PC-9 (cell line): ENCODE measurements at regions not wholly inside any gene's neighbourhood (a gene's known extent, or its start where the extent isn't known, plus 50 kb on each side); places are given as distances from the start of the nearest gene placed in this dataset.

Experiments used
- EZH2 ChIP-seq: fragments of 200-600 bp; sonication (generic); IDR thresholded peaks from 2 replicates; pipeline ENCODE4 v1.8.0; 2017; ENCODE audit warnings: antibody characterized with exemption, low read depth
- TF ChIP-seq, protein P1 (sequence below): fragments of 200-600 bp; sonication (generic); conservative IDR thresholded peaks from 2 replicates; pipeline ENCODE4 v1.6.1; 2017; ENCODE audit warnings: mixed run types, antibody characterized with exemption, mild to moderate bottlenecking, moderate library complexity

DNA sequence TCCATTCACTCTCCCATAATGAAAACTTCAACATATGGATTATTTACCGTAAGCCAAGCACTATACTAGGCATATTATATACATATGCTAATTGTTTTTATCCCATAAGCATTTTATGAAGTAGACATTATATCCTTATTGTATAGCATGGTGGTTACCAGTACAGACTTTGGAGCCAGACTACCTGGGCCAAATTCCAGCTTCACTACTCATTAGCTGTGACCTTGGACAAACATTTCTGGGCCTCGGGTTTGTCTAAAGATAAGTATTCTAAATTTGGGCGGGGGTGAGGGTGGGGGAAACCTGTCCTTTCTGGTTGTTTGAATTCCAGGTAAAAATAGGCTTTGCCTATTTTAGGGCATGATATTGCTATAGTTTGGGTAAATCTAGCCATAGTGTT is 66.5 kb upstream of the P2RY1 start:
- TF ChIP-seq, protein P1, sequence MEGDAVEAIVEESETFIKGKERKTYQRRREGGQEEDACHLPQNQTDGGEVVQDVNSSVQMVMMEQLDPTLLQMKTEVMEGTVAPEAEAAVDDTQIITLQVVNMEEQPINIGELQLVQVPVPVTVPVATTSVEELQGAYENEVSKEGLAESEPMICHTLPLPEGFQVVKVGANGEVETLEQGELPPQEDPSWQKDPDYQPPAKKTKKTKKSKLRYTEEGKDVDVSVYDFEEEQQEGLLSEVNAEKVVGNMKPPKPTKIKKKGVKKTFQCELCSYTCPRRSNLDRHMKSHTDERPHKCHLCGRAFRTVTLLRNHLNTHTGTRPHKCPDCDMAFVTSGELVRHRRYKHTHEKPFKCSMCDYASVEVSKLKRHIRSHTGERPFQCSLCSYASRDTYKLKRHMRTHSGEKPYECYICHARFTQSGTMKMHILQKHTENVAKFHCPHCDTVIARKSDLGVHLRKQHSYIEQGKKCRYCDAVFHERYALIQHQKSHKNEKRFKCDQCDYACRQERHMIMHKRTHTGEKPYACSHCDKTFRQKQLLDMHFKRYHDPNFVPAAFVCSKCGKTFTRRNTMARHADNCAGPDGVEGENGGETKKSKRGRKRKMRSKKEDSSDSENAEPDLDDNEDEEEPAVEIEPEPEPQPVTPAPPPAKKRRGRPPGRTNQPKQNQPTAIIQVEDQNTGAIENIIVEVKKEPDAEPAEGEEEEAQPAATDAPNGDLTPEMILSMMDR: no peak
- TF ChIP-seq EZH2: no peak
